Endothelial cell of umbilical vein (primary cell): ENCODE measurements at regions not wholly inside any gene's neighbourhood (a gene's known extent, or its start where the extent isn't known, plus 50 kb on each side); places are given as distances from the start of the nearest gene placed in this dataset.

ENCODE experiments used
- BruUV-seq: library from RNA; stranded (reverse); fragments of 400-500 nt; replicated peaks from 2 replicates; lab custom pipeline; 2021; lab: Mats Ljungman, UMichigan
- CTCF ChIA-PET: fragments of 300-600, 350-600 bp; sonication (Branson Sonifier 250); formaldehyde crosslinking; loops from one replicate; lab custom pipeline; 2021; ENCODE audit warnings: antibody characterized with exemption, inconsistent platforms; lab: Charles Lee
- POLR2A ChIA-PET: fragments of 300-600, 350-600 bp; sonication (Branson Sonifier 250); formaldehyde crosslinking; loops from one replicate; lab custom pipeline; 2021; ENCODE audit warnings: antibody characterized with exemption, inconsistent platforms; lab: Charles Lee
- DNase-seq: peaks from one replicate; pipeline ENCODE4 v3.0.0-alpha.2; 2011; ENCODE audit warnings: low read depth, low spot score
- FAIRE-seq: peaks from 2 replicates; lab custom pipeline; 2011; peaks lifted over from hg19 to GRCh38; lab: Jason Lieb, UNC
- H2AFZ ChIP-seq: 2 replicates; pipeline ENCODE4 v1.6.0; 2012; ENCODE audit warnings: low read depth, low read length, control low read depth, inconsistent platforms
- H3K27ac ChIP-seq: 2 replicates; pipeline ENCODE4 v1.5.1; 2011; ENCODE audit warnings: low read depth, mild to moderate bottlenecking, control low read depth, low read length, moderate library complexity; ENCODE audit not compliant: insufficient read depth
- H3K27me3 ChIP-seq, 2 experiments: 2 replicates each; pipeline versions ENCODE4 v1.6.0 to v1.6.1; 2011; ENCODE audit warnings: low read length in 2 of 2, mixed read lengths in 1 of 2; ENCODE audit not compliant: control insufficient read depth in 2 of 2, insufficient read depth in 2 of 2
- H3K36me3 ChIP-seq, 2 experiments: 2 replicates in 1 of 2; 3 replicates in 1 of 2; pipeline ENCODE4 v1.5.1; 2011; ENCODE audit warnings: low read length in 2 of 2, mild to moderate bottlenecking in 1 of 2, moderate library complexity in 1 of 2; ENCODE audit not compliant: control insufficient read depth in 2 of 2, insufficient read depth in 2 of 2; ENCODE audit errors: extremely low read depth in 1 of 2
- H3K4me1 ChIP-seq: 3 replicates; pipeline ENCODE4 v1.5.1; 2011; ENCODE audit warnings: mild to moderate bottlenecking, low read length; ENCODE audit not compliant: control insufficient read depth, insufficient read depth; ENCODE audit errors: extremely low read depth
- H3K4me2 ChIP-seq: 2 replicates; pipeline ENCODE4 v1.6.1; 2011; ENCODE audit warnings: low read length, control low read depth, mixed read lengths; ENCODE audit not compliant: insufficient read depth
- H3K4me3 ChIP-seq, 3 experiments: fragments of 200-600 bp in 1 of 3; sonication (generic), shearing (Covaris generic) in 1 of 3; replicated peaks in 1 of 3; 2 replicates each; pipeline ENCODE4 v1.5.1; 2011 to 2016; ENCODE audit warnings: control low read depth in 3 of 3, low read length in 3 of 3, mild to moderate bottlenecking in 2 of 3, inconsistent platforms in 1 of 3, low read depth in 1 of 3, moderate library complexity in 1 of 3; ENCODE audit not compliant: insufficient read depth in 1 of 3
- H3K79me2 ChIP-seq: 2 replicates; pipeline ENCODE4 v1.6.0; 2012; ENCODE audit warnings: low read length, inconsistent platforms; ENCODE audit not compliant: control insufficient read depth, insufficient read depth
- H3K9ac ChIP-seq: replicated peaks from 2 replicates; pipeline ENCODE3; 2011; ENCODE audit warnings: low read length, control low read depth; ENCODE audit not compliant: insufficient read depth; ENCODE audit errors: extremely low read depth
- H3K9me1 ChIP-seq: replicated peaks from 3 replicates; pipeline ENCODE4 v1.6.0; 2011; ENCODE audit warnings: mild to moderate bottlenecking, low read length; ENCODE audit not compliant: control insufficient read depth, insufficient read depth; ENCODE audit errors: extremely low read depth
- H3K9me3 ChIP-seq: replicated peaks from 2 replicates; pipeline ENCODE4 v1.5.1; 2012; ENCODE audit warnings: low read length, inconsistent platforms; ENCODE audit not compliant: control insufficient read depth, insufficient read depth
- H4K20me1 ChIP-seq: replicated peaks from 2 replicates; pipeline ENCODE3; 2011; ENCODE audit warnings: mild to moderate bottlenecking, low read length; ENCODE audit not compliant: control insufficient read depth, insufficient read depth; ENCODE audit errors: extremely low read depth
- EZH2 ChIP-seq: IDR thresholded peaks from 2 replicates; pipeline ENCODE4 v1.6.1; 2012; ENCODE audit warnings: borderline replicate concordance, low read depth, mild to moderate bottlenecking, moderate library complexity, low read length, inconsistent platforms; ENCODE audit not compliant: severe bottlenecking
- FOS ChIP-seq: IDR thresholded peaks from 2 replicates; pipeline ENCODE4 v1.6.1; 2011; ENCODE audit warnings: mild to moderate bottlenecking, low read length, moderate library complexity, borderline replicate concordance; ENCODE audit not compliant: insufficient read depth
- GATA2 ChIP-seq: IDR thresholded peaks from 2 replicates; pipeline ENCODE4 v1.7.0; 2011; ENCODE audit warnings: low read depth, mild to moderate bottlenecking, moderate library complexity, mixed read lengths, low read length; ENCODE audit not compliant: insufficient read length, insufficient read depth
- JUN ChIP-seq: IDR thresholded peaks from 2 replicates; pipeline ENCODE4 v1.6.1; 2011; ENCODE audit warnings: borderline replicate concordance, low read depth; ENCODE audit not compliant: insufficient read length, insufficient read depth
- MYC ChIP-seq: IDR thresholded peaks from one replicate; pipeline ENCODE4 v1.6.1; 2011; ENCODE audit warnings: mild to moderate bottlenecking, low read depth, low read length
- POLR2A ChIP-seq: IDR thresholded peaks from 2 replicates; pipeline ENCODE4 v1.6.1; 2012; ENCODE audit warnings: low read depth, mild to moderate bottlenecking, control low read depth, low read length
- POLR2AphosphoS5 ChIP-seq: IDR thresholded peaks from 2 replicates; pipeline ENCODE4 v1.6.1; 2012; ENCODE audit warnings: low read depth, mild to moderate bottlenecking, control low read depth, low read length, moderate library complexity; ENCODE audit not compliant: insufficient read depth
- dilution Hi-C: fragments of 300-500 bp; cut with MboI; formaldehyde crosslinking; loops from one replicate; pipeline ENCODE4 v1.15.0; 2019; ENCODE audit warnings: low sequenced_read_pairs; ENCODE audit not compliant: extremely low pct_ligation_motif_present
- intact Hi-C: fragments of 100-400 bp; cut with micrococcal nuclease; formaldehyde crosslinking; loops from one replicate; pipeline ENCODE4 v1.10.0; 2022
- TF ChIP-seq, protein P1 (sequence below), 2 donors: IDR thresholded peaks; 1 replicate in 1 of 2; 2 replicates in 1 of 2; pipeline ENCODE4 v1.5.1; 2011; ENCODE audit warnings: low read length in 2 of 2, mild to moderate bottlenecking in 2 of 2, moderate library complexity in 2 of 2, control low read depth in 1 of 2, inconsistent platforms in 1 of 2, low read depth in 1 of 2; ENCODE audit not compliant: insufficient read depth in 1 of 2; ENCODE audit errors: extremely low read depth in 1 of 2
- TF ChIP-seq, protein P2 (sequence below): IDR thresholded peaks from 2 replicates; pipeline ENCODE4 v1.6.1; 2011; ENCODE audit not compliant: insufficient read depth, insufficient read length

- Histone ChIP-seq H3K9ac (no peak overlapping the region), H3K4me3 (no peak overlapping the region), H3K4me2 (peak overlapping the region; percentile 28), H3K9me3 (no peaks in the 10 kb centered on the region), H2AFZ (no peak overlapping the region), H3K79me2 (no peaks in the 10 kb centered on the region), H3K4me1 (peaks cover 10% of the 10 kb centered on the region), H3K36me3 (peaks cover 5 to 21% of the 10 kb centered on the region in 2 experiments), H3K9me1 (no peaks in the 10 kb centered on the region), H4K20me1 (no peaks in the 10 kb centered on the region), H3K27me3 (no peaks in the 10 kb centered on the region), H3K27ac (peak overlapping the region; percentile 8)
- CTCF ChIA-PET, result interaction anchor here (1.1 to 1.6 kb wide), 6 partner anchors 8 to 231 kb away, joined by 3 to 5 read pairs (median 4); no protein-coding TSS in a partner anchor
- TF ChIP-seq FOS (peak; percentile 85), GATA2 (peak; percentile 36), JUN (peak; percentile 35)
- TF ChIP-seq, protein P1, sequence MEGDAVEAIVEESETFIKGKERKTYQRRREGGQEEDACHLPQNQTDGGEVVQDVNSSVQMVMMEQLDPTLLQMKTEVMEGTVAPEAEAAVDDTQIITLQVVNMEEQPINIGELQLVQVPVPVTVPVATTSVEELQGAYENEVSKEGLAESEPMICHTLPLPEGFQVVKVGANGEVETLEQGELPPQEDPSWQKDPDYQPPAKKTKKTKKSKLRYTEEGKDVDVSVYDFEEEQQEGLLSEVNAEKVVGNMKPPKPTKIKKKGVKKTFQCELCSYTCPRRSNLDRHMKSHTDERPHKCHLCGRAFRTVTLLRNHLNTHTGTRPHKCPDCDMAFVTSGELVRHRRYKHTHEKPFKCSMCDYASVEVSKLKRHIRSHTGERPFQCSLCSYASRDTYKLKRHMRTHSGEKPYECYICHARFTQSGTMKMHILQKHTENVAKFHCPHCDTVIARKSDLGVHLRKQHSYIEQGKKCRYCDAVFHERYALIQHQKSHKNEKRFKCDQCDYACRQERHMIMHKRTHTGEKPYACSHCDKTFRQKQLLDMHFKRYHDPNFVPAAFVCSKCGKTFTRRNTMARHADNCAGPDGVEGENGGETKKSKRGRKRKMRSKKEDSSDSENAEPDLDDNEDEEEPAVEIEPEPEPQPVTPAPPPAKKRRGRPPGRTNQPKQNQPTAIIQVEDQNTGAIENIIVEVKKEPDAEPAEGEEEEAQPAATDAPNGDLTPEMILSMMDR (IDR thresholded peaks at IDR 0.05; ENCODE audit: extremely low read depth in 1 of 2, insufficient read depth in 1 of 2, low read depth in 1 of 2, low read length in 2 of 2), result no peak
- FAIRE-seq (peak; percentile 59), DNase-seq (peak; percentile 55)
- dilution Hi-C loops (no loop called here), intact Hi-C loops (no loop called here)
- no TSS peak for BruUV-seq
- POLR2A ChIA-PET, result no interaction called here
Measured at GRCh38 chr6:144447472-144447871, 162.3 kb downstream of the UTRN start.

DNA sequence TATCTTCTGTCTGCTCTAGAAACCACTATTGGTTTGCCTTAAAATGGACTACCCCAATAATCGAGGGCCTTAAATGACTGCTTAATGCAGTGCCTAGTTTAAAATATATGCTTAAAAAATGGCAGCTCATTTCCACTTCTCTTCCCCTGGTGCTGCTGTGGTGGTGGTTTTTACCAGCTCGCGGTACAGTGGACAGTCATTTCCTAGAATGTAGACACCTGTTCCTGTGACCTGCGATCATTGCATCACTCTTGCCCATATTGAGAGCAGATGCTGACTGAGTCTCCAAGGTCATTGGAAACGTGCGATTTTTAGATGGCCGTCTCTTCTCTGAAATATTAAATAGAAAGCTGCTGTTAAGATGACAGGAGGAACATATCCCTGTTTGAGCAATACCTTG, 164.1 kb downstream of the UTRN start:
- BruUV-seq, result no TSS peak
- no peak for FAIRE-seq

More for the DNA sequence above, 164.1 kb downstream of the UTRN start:
- Histone ChIP-seq H3K9me3 (no peaks in the 10 kb centered on the region), H3K79me2 (no peaks in the 10 kb centered on the region), H4K20me1 (no peaks in the 10 kb centered on the region), H3K36me3 (peaks cover 5 to 28% of the 10 kb centered on the region in 2 experiments), H3K9ac (no peak overlapping the region), H3K4me1 (peaks cover 10% of the 10 kb centered on the region), H3K4me3 (no peak overlapping the region), H2AFZ (no peak overlapping the region), H3K27me3 (no peaks in the 10 kb centered on the region), H3K27ac (no peak overlapping the region), H3K4me2 (no peak overlapping the region), H3K9me1 (no peaks in the 10 kb centered on the region)
- TF ChIP-seq POLR2A, result no peak
- no peak for TF ChIP-seq FOS
- TF ChIP-seq GATA2, result no peak
- TF ChIP-seq EZH2, result no peak
- TF ChIP-seq MYC, result no peak
- TF ChIP-seq JUN, result no peak
- no peak for TF ChIP-seq POLR2AphosphoS5
- TF ChIP-seq, protein P1 (IDR thresholded peaks at IDR 0.05; ENCODE audit: extremely low read depth in 1 of 2, insufficient read depth in 1 of 2, low read depth in 1 of 2, low read length in 2 of 2), result no peak
- TF ChIP-seq, protein P2, sequence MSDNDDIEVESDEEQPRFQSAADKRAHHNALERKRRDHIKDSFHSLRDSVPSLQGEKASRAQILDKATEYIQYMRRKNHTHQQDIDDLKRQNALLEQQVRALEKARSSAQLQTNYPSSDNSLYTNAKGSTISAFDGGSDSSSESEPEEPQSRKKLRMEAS, result no peak
- dilution Hi-C loops, result no loop called here
- DNase-seq, result no peak
- POLR2A ChIA-PET, result no interaction called here
- intact Hi-C loops, result no loop called here
- CTCF ChIA-PET, result interaction anchor here (1.3 kb wide), 1 partner anchor 32 kb away, joined by 3 read pairs; no protein-coding TSS in a partner anchor
